Activated T-helper 2 cell treated with anti-CD3 and anti-CD28 coated beads, Interferon-gamma antibody, Interleukin-2, Interleukin-4, amounts not matched to agents 10 μg/mL and 5 μg/mL and 100 μg/mL, durations not matched to agents 14 hours and 24 hours and 36 hours (primary cell): ENCODE measurements at regions not wholly inside any gene's neighbourhood (a gene's known extent, or its start where the extent isn't known, plus 50 kb on each side); places are given as distances from the start of the nearest gene placed in this dataset.
"Not testable (repeated sequence)": the region's sequence is repeated elsewhere in the genome, so short reads cannot be mapped to it uniquely, and the experiment has no call there.

Experiments used
- DNase-seq: peaks from one replicate; pipeline ENCODE4 v3.0.0; 2021; ENCODE audit warnings: low spot score
- H3K27ac Mint-ChIP-seq: one replicate; pipeline ENCODE4 v1.8.0; 2021; ENCODE audit warnings: mixed read lengths
- H3K27me3 Mint-ChIP-seq: one replicate; pipeline ENCODE4 v1.8.0; 2021; ENCODE audit warnings: low read depth, mixed read lengths
- H3K36me3 Mint-ChIP-seq: one replicate; pipeline ENCODE4 v1.8.0; 2021; ENCODE audit warnings: low read depth, mixed read lengths
- H3K4me1 Mint-ChIP-seq: one replicate; pipeline ENCODE4 v1.8.0; 2021; ENCODE audit warnings: low read depth, mixed read lengths
- H3K4me3 Mint-ChIP-seq: one replicate; pipeline ENCODE4 v1.8.0; 2021; ENCODE audit warnings: low read depth, mild to moderate bottlenecking, moderate library complexity, mixed read lengths
- H3K9me3 Mint-ChIP-seq: one replicate; pipeline ENCODE4 v1.8.0; 2021; ENCODE audit warnings: mixed read lengths
- intact Hi-C: fragments of 100-400 bp; cut with micrococcal nuclease; formaldehyde crosslinking; loops from one replicate; pipeline ENCODE4 v1.15.1; 2023

DNA sequence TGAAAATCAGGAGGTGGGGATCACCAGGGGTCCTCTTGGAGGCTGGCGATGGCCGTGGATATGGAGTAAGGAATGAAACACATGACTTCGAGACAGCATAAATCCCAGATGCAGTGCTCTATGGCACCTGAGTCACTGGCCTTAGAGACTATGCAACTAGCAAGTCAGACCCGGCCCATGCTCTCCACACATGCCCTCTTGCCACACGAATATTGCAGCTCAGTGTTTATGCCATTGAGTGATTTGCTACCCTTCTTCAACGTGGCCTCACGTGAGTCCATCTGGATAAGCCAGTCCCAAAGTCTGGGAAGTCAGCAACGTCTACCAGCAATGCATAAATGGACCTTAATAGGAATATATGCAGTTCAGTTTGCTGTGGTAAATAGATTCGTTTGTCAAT, 466.3 kb downstream of the CD83 start:
- intact Hi-C loops, result no loop called here
- no peak overlapping the region for H3K4me3 Mint-ChIP-seq
- no peak for DNase-seq
- no peaks in the 10 kb centered on the region for H3K27me3 Mint-ChIP-seq
- H3K4me1 Mint-ChIP-seq, result no peaks in the 10 kb centered on the region
- H3K27ac Mint-ChIP-seq, result no peak overlapping the region
- no peaks in the 10 kb centered on the region for H3K36me3 Mint-ChIP-seq
- H3K9me3 Mint-ChIP-seq, result peaks cover 4% of the 10 kb centered on the region

DNA sequence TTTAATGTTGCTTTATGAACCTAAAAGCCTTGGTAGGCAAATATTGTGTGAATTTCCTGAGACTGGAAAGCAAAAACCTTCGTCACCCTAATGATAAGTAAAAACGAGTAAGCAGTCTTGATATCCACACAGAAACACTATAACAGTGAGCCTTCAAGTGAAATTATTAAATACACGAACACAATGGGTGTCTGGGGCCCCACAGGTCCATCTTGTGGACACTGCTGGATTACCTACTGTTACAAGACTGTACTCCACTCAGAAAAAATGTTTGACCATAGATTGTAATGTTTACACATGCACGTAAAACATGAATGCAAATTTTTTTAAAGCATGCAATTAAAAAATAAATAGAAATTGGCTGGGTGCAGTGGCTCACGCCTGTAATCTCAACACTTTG, 466.9 kb downstream of the CD83 start:
- Mint-ChIP-seq H3K27me3 (no peaks in the 10 kb centered on the region), H3K27ac (no peak overlapping the region), H3K4me3 (no peak overlapping the region), H3K4me1 (peaks cover under 1% of the 10 kb centered on the region), H3K9me3 (peaks cover 5% of the 10 kb centered on the region), H3K36me3 (no peaks in the 10 kb centered on the region)
- no peak for DNase-seq
- intact Hi-C loops, result no loop called here

DNA sequence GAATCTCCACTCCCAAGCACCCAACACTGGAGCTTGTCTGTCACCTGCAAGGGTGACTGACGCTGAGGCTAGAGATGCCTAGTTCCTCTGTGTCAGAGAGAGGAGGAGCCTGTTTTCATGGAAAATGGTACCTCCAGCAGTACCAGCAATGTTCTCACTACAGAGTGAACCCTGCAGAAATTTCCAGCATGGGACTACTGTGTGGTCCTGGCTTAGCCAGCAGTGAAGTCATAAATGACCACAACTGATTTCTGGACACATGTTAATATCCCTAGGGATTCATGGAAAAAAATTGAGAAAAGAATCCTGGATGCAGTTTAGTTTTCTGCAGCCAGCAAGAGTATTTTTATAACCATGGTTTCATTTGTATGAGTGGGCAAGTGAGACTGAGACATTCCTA, 468.1 kb downstream of the CD83 start:
- no peak for DNase-seq
- intact Hi-C loops, result no loop called here
- H3K4me1 Mint-ChIP-seq, result peaks cover 3% of the 10 kb centered on the region
- H3K27me3 Mint-ChIP-seq, result no peaks in the 10 kb centered on the region
- no peaks in the 10 kb centered on the region for H3K36me3 Mint-ChIP-seq
- H3K4me3 Mint-ChIP-seq, result no peak overlapping the region
- H3K9me3 Mint-ChIP-seq, result peaks cover 5% of the 10 kb centered on the region
- no peak overlapping the region for H3K27ac Mint-ChIP-seq

DNA sequence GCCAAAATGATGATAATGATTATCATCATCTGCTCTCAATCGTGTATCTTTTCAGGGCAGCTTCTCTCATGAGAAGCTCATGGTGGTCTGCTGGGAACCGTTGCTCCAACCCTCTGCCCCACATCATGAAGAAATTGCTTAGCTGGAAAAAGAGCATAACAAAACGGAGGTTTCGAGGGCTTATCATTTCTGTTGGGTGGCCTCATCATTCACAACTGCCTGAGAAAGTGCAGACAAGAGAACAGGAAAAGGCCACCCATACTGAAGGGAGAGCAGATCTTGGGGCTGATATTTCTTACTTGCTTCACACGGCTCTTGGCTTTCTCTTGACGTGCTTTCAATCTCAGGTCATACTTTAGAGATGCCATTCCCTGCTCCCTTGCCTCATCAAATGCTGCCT, 471.6 kb downstream of the CD83 start:
- intact Hi-C loops, result no loop called here
- Mint-ChIP-seq H3K27ac (no peak overlapping the region), H3K27me3 (no peaks in the 10 kb centered on the region), H3K9me3 (peaks cover 3% of the 10 kb centered on the region), H3K36me3 (no peaks in the 10 kb centered on the region), H3K4me3 (no peak overlapping the region), H3K4me1 (peaks cover 3% of the 10 kb centered on the region)
- DNase-seq, result no peak

DNA sequence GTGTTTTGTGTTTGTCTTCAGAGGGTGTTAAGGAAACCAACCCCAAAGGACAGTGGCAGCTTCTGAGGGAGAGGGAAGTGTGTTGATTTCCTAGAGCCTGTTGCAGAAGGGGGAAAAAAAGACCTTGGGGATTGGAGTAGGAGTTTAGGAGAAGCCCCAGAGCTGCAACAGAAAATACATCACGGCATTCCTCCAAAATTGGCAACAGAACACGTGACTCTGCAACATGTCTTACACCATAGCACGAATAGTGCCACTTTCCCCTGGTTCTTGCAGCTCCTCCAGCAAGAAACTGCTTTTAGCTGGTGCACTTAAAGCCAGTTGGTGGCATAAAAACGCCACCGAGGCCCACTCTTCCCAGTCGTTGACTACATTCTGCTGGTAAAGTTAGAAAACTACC, 473.0 kb downstream of the CD83 start:
- intact Hi-C loops, result no loop called here
- no peaks in the 10 kb centered on the region for H3K36me3 Mint-ChIP-seq
- H3K9me3 Mint-ChIP-seq, result peaks cover 3% of the 10 kb centered on the region

DNA sequence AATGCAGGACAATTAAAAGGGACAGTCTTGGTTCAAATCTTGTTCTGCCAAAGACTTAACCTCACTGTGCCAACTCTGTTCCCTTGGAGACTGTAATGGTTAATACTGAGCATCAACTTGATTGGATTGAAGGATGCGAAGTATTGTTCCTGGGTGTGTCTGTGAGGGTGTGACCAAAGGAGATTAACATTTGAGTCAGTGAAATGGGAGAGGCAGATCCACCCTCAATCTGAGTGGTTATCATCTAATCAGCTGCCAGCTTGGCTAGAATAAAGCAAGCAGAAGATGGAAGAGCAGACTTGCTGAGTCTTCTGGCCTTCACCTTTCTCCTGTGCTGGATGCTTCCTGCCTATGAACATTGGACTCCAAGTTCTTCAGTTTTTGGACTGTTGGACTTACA, 474.4 kb downstream of the CD83 start:
- Mint-ChIP-seq H3K4me3 (no peak overlapping the region), H3K9me3 (peaks cover 8% of the 10 kb centered on the region), H3K27me3 (no peaks in the 10 kb centered on the region)

More for the DNA sequence above, 473.0 kb downstream of the CD83 start:
- DNase-seq, result no peak
- no peak overlapping the region for H3K27ac Mint-ChIP-seq
- no peaks in the 10 kb centered on the region for H3K27me3 Mint-ChIP-seq
- H3K4me1 Mint-ChIP-seq, result peaks cover 3% of the 10 kb centered on the region
- no peak overlapping the region for H3K4me3 Mint-ChIP-seq

DNA sequence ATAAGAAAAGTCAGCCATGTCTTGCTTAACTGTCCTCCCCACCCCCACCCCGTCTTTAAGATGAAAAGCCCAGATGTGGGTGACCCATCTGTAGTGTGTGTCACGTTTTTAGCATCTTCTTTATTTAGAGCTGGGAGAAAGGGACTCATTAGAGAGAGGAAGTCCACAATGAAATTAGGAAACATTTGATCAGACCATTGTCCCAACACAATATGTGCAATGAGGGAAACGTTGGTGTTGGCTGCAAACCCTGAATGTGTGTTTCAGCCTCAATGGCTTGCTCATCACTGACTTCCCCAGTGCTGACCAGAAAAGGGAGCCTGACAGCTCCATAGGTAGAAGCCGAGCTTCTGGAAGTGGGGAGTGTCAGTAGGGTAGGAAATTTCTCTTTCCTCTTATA, 475.7 kb downstream of the CD83 start:
- H3K27ac Mint-ChIP-seq, result no peak overlapping the region
- no peak for DNase-seq
- intact Hi-C loops, result no loop called here
- no peak overlapping the region for H3K4me3 Mint-ChIP-seq
- peaks cover 5% of the 10 kb centered on the region for H3K36me3 Mint-ChIP-seq
- peaks cover 8% of the 10 kb centered on the region for H3K4me1 Mint-ChIP-seq
- no peaks in the 10 kb centered on the region for H3K27me3 Mint-ChIP-seq
- H3K9me3 Mint-ChIP-seq, result peaks cover 8% of the 10 kb centered on the region

More for the DNA sequence above, 474.4 kb downstream of the CD83 start:
- intact Hi-C loops, result no loop called here
- DNase-seq, result no peak
- H3K36me3 Mint-ChIP-seq, result no peaks in the 10 kb centered on the region
- H3K27ac Mint-ChIP-seq, result no peak overlapping the region
- peaks cover 8% of the 10 kb centered on the region for H3K4me1 Mint-ChIP-seq

DNA sequence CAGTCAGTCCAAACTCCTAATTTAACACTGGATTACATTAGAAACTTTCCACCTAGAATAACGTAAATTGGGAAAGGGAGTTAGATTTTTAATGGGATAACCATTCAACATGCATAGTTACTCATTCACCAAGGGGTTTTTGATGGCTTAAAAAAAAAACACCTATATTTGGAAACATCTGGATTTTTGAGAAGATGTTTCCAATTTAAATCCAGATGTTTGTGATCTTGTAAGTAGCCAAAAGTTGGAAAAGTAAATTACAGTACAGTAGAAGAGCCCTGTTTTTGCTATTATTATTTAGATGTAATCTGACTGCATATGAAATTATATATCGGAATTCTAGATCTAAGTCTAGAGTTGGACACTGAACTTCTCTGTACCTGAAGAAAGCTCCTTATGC, 478.2 kb downstream of the CD83 start:
- Mint-ChIP-seq H3K27ac (no peak overlapping the region), H3K4me3 (no peak overlapping the region), H3K27me3 (no peaks in the 10 kb centered on the region), H3K9me3 (peaks cover 9% of the 10 kb centered on the region), H3K4me1 (peaks cover 5% of the 10 kb centered on the region), H3K36me3 (peaks cover 8% of the 10 kb centered on the region)
- intact Hi-C loops, result no loop called here
- no peak for DNase-seq

DNA sequence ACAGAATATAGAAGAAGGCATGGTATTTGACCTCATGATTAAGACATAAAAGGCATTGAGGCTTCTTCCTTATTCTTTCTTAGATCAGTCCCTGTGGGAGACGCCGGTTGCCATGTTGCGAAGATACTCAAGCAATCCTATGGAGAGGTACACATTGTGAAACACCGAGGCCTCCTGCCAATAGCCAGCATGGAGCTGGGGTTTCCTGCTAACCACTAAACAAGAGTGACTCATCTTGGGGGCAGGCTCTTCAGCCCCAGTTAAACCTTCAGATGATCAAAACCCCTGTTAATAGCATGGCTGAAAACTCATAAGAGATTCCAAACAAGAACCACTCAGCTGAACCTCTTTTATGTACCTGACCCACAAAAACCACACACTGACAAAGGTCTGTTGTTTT, 478.8 kb downstream of the CD83 start:
- no peak for DNase-seq

DNA sequence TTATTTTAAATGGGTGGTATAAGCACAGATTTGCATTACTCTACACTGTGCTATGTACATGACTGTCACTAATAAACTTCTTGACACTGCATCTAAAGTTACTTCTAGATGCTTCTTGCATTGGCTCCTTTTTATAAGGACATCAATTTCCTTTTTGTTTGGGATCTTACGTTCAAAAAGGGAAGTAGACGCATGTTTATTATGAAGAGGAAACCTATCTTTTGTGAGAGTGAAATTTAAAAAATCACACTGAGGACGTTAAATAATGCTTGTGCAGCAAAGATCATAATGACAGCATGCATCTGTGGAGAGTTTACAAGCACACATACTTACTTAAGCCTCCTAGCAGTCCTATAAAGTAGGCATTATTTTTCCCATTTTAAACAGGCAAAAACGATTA, 479.5 kb downstream of the CD83 start:
- Mint-ChIP-seq H3K27me3 (no peaks in the 10 kb centered on the region), H3K36me3 (peaks cover 8% of the 10 kb centered on the region), H3K27ac (no peak overlapping the region), H3K4me3 (no peak overlapping the region), H3K9me3 (peaks cover 9% of the 10 kb centered on the region), H3K4me1 (peaks cover 5% of the 10 kb centered on the region)
- DNase-seq, result no peak
- intact Hi-C loops, result no loop called here

More for the DNA sequence above, 478.8 kb downstream of the CD83 start:
- H3K27ac Mint-ChIP-seq, result no peak overlapping the region
- H3K4me3 Mint-ChIP-seq, result no peak overlapping the region
- intact Hi-C loops, result no loop called here
- peaks cover 5% of the 10 kb centered on the region for H3K4me1 Mint-ChIP-seq
- H3K9me3 Mint-ChIP-seq, result peaks cover 9% of the 10 kb centered on the region
- H3K36me3 Mint-ChIP-seq, result peaks cover 8% of the 10 kb centered on the region
- no peaks in the 10 kb centered on the region for H3K27me3 Mint-ChIP-seq

DNA sequence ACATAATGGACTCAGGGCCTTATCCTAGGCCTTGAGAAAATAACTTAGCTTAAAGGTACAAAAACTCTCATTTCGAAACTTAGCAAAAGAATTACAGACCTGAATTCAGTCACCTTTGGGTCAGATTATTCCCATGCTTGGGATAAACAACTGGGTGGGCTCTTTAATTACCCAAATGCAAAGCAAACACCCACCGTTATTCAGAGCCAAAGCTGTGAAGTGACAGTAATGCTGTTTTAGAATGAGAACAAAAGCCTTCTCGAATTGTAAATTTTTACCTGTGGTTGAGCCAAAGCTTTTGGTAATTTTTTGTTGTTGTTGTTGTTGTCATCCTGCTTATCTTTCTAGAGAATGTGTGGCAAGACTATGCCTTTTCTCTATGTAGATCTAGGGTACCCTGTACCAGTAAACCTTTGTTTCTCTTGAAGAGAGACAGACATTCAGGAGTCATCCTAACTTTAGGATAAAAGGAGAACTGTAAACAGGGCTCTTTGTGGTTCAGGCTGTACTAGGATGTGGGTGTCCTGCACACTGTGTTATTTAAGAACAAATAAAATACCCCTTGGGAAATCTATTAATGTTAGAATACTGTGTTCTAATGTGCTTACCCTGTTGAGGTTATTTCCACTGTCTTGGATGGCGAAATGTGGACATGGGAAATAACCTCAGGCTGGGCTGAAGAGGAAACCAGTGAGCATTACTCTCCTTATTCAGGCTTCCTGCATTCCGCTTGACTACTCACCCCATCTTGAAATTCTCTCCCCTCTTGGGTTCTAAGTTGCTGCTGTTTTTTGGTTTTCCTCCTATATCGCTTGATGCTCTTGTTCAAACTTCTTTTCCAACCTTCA, 480.7 kb downstream of the CD83 start:
- no peaks in the 10 kb centered on the region for H3K27me3 Mint-ChIP-seq
- intact Hi-C loops, result no loop called here
- H3K36me3 Mint-ChIP-seq, result peaks cover 8% of the 10 kb centered on the region
- H3K9me3 Mint-ChIP-seq, result peaks cover 9% of the 10 kb centered on the region
- no peak overlapping the region for H3K4me3 Mint-ChIP-seq
- no peak overlapping the region for H3K27ac Mint-ChIP-seq
- H3K4me1 Mint-ChIP-seq, result peaks cover 5% of the 10 kb centered on the region
- no peak for DNase-seq

DNA sequence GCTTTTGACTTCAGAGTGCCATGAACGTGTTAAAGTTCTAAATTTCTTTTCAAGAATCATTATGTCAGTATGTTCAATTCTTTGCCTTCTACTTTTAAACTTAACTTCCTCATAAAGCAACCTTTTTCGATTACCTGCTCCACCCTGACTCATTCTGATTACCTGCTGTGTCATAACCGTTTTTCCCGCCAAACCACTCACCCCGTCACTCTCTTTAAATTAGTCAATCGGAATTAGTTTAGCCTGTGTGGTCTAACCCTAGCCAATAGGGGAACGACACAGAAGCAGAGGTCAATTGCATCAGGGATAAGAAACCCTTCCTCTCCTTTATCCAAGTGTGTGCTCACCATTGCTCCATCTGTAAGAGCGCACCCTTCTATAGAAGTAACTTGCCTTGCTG, 482.7 kb downstream of the CD83 start:
- DNase-seq, H3K4me3 Mint-ChIP-seq, H3K27me3 Mint-ChIP-seq, intact Hi-C loops, H3K36me3 Mint-ChIP-seq, H3K4me1 Mint-ChIP-seq, H3K27ac Mint-ChIP-seq, H3K9me3 Mint-ChIP-seq: not testable (repeated sequence)

DNA sequence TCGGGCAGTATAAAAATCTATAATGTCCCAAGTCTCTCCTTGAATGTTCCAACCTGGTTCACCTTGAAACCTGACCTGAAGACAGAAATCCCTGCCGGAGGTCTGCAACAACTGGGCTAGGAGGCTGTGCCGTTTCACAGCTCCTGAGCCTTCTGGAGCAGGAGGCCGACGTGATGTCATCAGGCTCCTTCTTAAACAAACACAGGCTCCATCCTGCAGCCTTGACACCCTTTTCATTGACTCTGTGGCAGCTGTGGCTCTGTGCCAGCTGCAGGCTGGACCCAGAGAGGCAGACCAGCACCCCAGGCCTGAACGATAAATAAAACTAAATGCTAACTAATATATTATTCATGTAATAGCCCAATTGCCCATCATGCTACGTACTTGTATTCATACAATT, 483.9 kb downstream of the CD83 start:
- Mint-ChIP-seq H3K4me3 (no peak overlapping the region), H3K27ac (no peak overlapping the region), H3K36me3 (peaks cover 8% of the 10 kb centered on the region), H3K27me3 (no peaks in the 10 kb centered on the region), H3K9me3 (peaks cover 8% of the 10 kb centered on the region), H3K4me1 (peaks cover 2% of the 10 kb centered on the region)
- DNase-seq, result no peak
- intact Hi-C loops, result no loop called here
